OCI-LY3 (cell line): ENCODE measurements at regions not wholly inside any gene's neighbourhood (a gene's known extent, or its start where the extent isn't known, plus 50 kb on each side); places are given as distances from the start of the nearest gene placed in this dataset.
A peak's percentile ranks its signal among the peaks of the same experiment; 100 is the strongest.

Source experiments
- H2AFZ ChIP-seq: fragments of 200-600, 300-600 bp; shearing (Covaris generic); 2 replicates; pipeline ENCODE4 v1.6.0; 2014; ENCODE audit warnings: antibody characterized with exemption, low read depth, low read length
- H3K27ac ChIP-seq: fragments of 200-600, 300-600 bp; sonication (generic); 2 replicates; pipeline ENCODE4 v1.5.1; 2014; ENCODE audit warnings: mild to moderate bottlenecking, low read length, moderate library complexity, mixed read lengths
- H3K27me3 ChIP-seq: fragments of 200-600, 300-600 bp; sonication (generic); 2 replicates; pipeline ENCODE4 v1.6.1; 2014; ENCODE audit warnings: low read depth, low read length, mixed read lengths
- H3K36me3 ChIP-seq: fragments of 200-600, 300-600 bp; sonication (generic); replicated peaks from 2 replicates; pipeline ENCODE3; 2014; ENCODE audit warnings: low read depth, low read length, mixed read lengths
- H3K4me1 ChIP-seq: fragments of 300-600, 200-600 bp; sonication (generic); 2 replicates; pipeline ENCODE4 v1.6.1; 2014; ENCODE audit warnings: low read length, mixed read lengths
- H3K4me2 ChIP-seq: fragments of 200-600, 300-600 bp; sonication (generic); 2 replicates; pipeline ENCODE4 v1.6.1; 2014; ENCODE audit warnings: low read length, mixed read lengths
- H3K4me3 ChIP-seq: fragments of 300-600, 200-600 bp; sonication (generic); 2 replicates; pipeline ENCODE4 v1.5.1; 2014; ENCODE audit warnings: antibody characterized with exemption, mild to moderate bottlenecking, low read length, moderate library complexity
- H3K79me2 ChIP-seq: fragments of 300-600, 200-600 bp; shearing (Covaris generic); 2 replicates; pipeline ENCODE4 v1.6.1; 2014; ENCODE audit warnings: mild to moderate bottlenecking, low read length, mixed read lengths
- H3K9ac ChIP-seq: fragments of 300-600, 200-600 bp; shearing (Covaris generic); 2 replicates; pipeline ENCODE4 v1.6.0; 2014; ENCODE audit warnings: mild to moderate bottlenecking, low read length, moderate library complexity
- H3K9me3 ChIP-seq: fragments of 200-600, 300-600 bp; shearing (Covaris generic); 2 replicates; pipeline ENCODE4 v1.6.1; 2014; ENCODE audit warnings: low read length, mixed read lengths; ENCODE audit not compliant: insufficient read depth
- H4K20me1 ChIP-seq: fragments of 200-600, 300-600 bp; sonication (generic); 2 replicates; pipeline ENCODE4 v1.6.1; 2016; ENCODE audit warnings: low read length, mixed read lengths; ENCODE audit not compliant: insufficient read depth
- EZH2phosphoT487 ChIP-seq: fragments of 200-600 bp; shearing (Covaris generic); IDR thresholded peaks from 2 replicates; pipeline ENCODE4 v1.6.1; 2018; ENCODE audit warnings: antibody characterized with exemption, mixed run types, low read depth
- TF ChIP-seq, protein P1 (sequence below): fragments of 200-600, 300-600 bp; sonication (generic); IDR thresholded peaks from 2 replicates; pipeline ENCODE4 v1.5.1; 2014; ENCODE audit warnings: antibody characterized with exemption, low read length, low read depth

GRCh38 chr11:81255895-81256294 lies 1477.8 kb downstream of the FAM181B start:
- TF ChIP-seq, protein P1, sequence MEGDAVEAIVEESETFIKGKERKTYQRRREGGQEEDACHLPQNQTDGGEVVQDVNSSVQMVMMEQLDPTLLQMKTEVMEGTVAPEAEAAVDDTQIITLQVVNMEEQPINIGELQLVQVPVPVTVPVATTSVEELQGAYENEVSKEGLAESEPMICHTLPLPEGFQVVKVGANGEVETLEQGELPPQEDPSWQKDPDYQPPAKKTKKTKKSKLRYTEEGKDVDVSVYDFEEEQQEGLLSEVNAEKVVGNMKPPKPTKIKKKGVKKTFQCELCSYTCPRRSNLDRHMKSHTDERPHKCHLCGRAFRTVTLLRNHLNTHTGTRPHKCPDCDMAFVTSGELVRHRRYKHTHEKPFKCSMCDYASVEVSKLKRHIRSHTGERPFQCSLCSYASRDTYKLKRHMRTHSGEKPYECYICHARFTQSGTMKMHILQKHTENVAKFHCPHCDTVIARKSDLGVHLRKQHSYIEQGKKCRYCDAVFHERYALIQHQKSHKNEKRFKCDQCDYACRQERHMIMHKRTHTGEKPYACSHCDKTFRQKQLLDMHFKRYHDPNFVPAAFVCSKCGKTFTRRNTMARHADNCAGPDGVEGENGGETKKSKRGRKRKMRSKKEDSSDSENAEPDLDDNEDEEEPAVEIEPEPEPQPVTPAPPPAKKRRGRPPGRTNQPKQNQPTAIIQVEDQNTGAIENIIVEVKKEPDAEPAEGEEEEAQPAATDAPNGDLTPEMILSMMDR, result no peak
- no peak for TF ChIP-seq EZH2phosphoT487
- H3K4me1 ChIP-seq, result peaks cover 45% of the 10 kb centered on the region
- no peaks in the 10 kb centered on the region for H3K27me3 ChIP-seq
- peak overlapping the region; percentile 86 for H3K27ac ChIP-seq
- no peaks in the 10 kb centered on the region for H3K79me2 ChIP-seq
- H3K9ac ChIP-seq, result 0 out of 2 replicates have a peak overlapping the region, but pooled peaks have one; percentile 3
- 0 out of 2 replicates have a peak, but pooled peaks cover 2% of the 10 kb centered on the region for H3K9me3 ChIP-seq
- peaks cover 26% of the 10 kb centered on the region for H3K36me3 ChIP-seq
- no peak overlapping the region for H2AFZ ChIP-seq
- H3K4me3 ChIP-seq, result no peak overlapping the region
- H3K4me2 ChIP-seq, result peak overlapping the region; percentile 61
- no peaks in the 10 kb centered on the region for H4K20me1 ChIP-seq

DNA sequence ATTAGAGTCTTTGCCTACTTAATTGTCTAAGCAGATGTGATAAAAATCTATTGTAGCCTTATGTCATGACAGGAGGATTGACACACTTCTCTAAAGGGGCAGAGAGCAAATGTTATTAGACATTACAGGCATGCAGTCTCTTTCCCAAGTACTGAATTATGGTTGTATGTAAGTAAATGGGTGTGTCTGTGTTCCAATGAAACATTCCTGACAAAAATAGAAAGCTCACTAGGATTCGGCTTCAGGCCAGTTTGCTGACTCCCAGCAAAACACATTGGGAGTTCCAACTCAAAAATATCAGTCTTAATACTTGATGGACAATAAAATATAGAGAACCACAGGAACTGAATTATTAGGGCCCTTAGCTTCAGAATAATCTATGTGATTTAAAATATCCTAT lies 1480.4 kb downstream of the FAM181B start:
- Histone ChIP-seq H3K9me3 (0 out of 2 replicates have a peak, but pooled peaks cover 3% of the 10 kb centered on the region), H3K4me2 (no peak overlapping the region), H2AFZ (no peak overlapping the region), H3K27ac (no peak overlapping the region), H4K20me1 (no peaks in the 10 kb centered on the region), H3K27me3 (no peaks in the 10 kb centered on the region), H3K9ac (no peak overlapping the region), H3K36me3 (peaks cover 32% of the 10 kb centered on the region), H3K4me1 (peaks cover 57% of the 10 kb centered on the region), H3K79me2 (no peaks in the 10 kb centered on the region), H3K4me3 (no peak overlapping the region)
- no peak for TF ChIP-seq EZH2phosphoT487
- TF ChIP-seq, protein P1, result no peak

- TF ChIP-seq EZH2phosphoT487, result no peak
- TF ChIP-seq, protein P1, result no peak
- Histone ChIP-seq H3K4me3 (no peak overlapping the region), H3K4me1 (peaks cover 79% of the 10 kb centered on the region), H3K36me3 (peaks cover 32% of the 10 kb centered on the region), H3K79me2 (no peaks in the 10 kb centered on the region), H3K27me3 (no peaks in the 10 kb centered on the region), H3K4me2 (peak overlapping the region; percentile 74; the same call in 1 of the 2 replicates), H3K9ac (no peak overlapping the region; the same call in 1 of the 2 replicates), H3K9me3 (peaks cover 9% of the 10 kb centered on the region; the same call in 1 of the 2 replicates), H2AFZ (no peak overlapping the region), H3K27ac (peak overlapping the region; percentile 97), H4K20me1 (no peaks in the 10 kb centered on the region)
These were observed 1486.7 kb downstream of the FAM181B start for GRCh38 chr11:81246941-81247340.

DNA sequence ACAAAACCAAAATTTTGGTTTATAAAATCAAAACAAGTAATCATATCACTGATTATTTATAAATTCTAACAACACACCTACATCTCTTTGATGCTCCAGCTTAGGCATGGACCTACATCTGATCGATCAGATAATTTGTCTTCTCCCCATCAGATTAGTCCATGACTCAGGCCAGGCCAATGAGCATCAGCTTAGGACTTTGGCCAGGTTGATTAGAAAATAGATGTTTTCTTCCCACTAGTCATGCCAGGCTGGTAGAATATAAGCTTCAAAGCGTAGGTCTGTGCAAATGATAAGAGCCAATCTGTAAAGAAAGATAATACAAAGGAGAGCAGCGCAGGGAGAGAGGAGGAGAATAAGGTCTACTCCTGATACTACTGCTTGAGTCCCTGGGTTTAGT lies 1487.9 kb downstream of the FAM181B start:
- Histone ChIP-seq H3K4me2 (no peak overlapping the region), H4K20me1 (no peaks in the 10 kb centered on the region), H3K9me3 (peaks cover 7% of the 10 kb centered on the region; the same call in 1 of the 2 replicates), H3K27me3 (no peaks in the 10 kb centered on the region), H3K27ac (no peak overlapping the region), H3K36me3 (peaks cover 29% of the 10 kb centered on the region), H3K4me3 (no peak overlapping the region), H3K79me2 (no peaks in the 10 kb centered on the region), H3K9ac (no peak overlapping the region), H3K4me1 (peaks cover 91% of the 10 kb centered on the region), H2AFZ (no peak overlapping the region)
- TF ChIP-seq, protein P1, result no peak
- TF ChIP-seq EZH2phosphoT487, result no peak
